ENCODE measurements at regions not wholly inside any gene's neighbourhood (a gene's known extent, or its start where the extent isn't known, plus 50 kb on each side); places are given as distances from the start of the nearest gene placed in this dataset.

DNA sequence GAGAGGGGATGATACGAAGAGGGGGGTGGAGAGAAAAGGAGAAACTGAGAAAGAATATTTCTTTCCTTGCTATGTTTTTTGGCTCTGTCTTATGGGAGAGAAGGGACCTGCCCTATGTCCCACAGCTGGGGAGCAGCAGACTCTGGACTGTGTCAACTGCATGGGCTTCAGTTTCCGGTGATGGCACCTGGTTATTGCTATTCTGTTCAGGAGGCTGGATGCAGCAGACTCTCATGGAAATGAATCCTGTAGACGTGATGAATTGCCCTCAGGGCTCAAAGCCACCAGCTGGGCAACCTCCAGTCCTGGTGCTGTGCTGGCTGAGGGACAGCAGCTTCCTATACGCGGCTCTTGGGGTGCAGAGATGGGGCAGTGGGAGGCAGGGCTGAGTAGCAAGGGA is 121.2 kb downstream of the HAPSTR1 start:
- no peaks in the 10 kb centered on the region for H3K9me1 ChIP-seq (ENCODE audit: control insufficient read depth, insufficient read depth, low read length)

More for the DNA sequence above, 121.2 kb downstream of the HAPSTR1 start:
- Histone ChIP-seq H3K4me3 (no peak overlapping the region), H4K20me1 (replicated peaks; ENCODE audit: control insufficient read depth, insufficient read depth, low read length) (0 out of 2 replicates have a peak, but pooled peaks cover 9% of the 10 kb centered on the region), H2AFZ (ENCODE audit: low read depth, low read length) (no peak overlapping the region), H3K27me3 (ENCODE audit: control insufficient read depth in 2 of 2, insufficient read depth in 2 of 2, low read length in 2 of 2) (peaks cover 12 to 32% of the 10 kb centered on the region in 2 experiments; a peak in 4 of 5 replicates), H3K9me3 (replicated peaks; ENCODE audit: control insufficient read depth, insufficient read depth, low read depth, low read length) (no peaks in the 10 kb centered on the region), H3K4me1 (replicated peaks in 1 of 2; ENCODE audit: control insufficient read depth in 2 of 2, insufficient read depth in 2 of 2, low read length in 2 of 2) (no peaks in the 10 kb centered on the region), H3K27ac (ENCODE audit: extremely low read depth, low read depth, low read length) (no peak overlapping the region), H3K79me2 (ENCODE audit: control insufficient read depth, insufficient read depth, low read length) (no peaks in the 10 kb centered on the region), H3K9ac (ENCODE audit: insufficient read depth in 1 of 2, low read depth in 2 of 2, low read length in 2 of 2) (no peak overlapping the region), H3K36me3 (ENCODE audit: control insufficient read depth, insufficient read depth, low read length) (no peaks in the 10 kb centered on the region), H3K4me2 (ENCODE audit: insufficient read depth, low read length) (no peak overlapping the region)
- TF ChIP-seq ZNF436 (CRISPR knock-in tag; IDR thresholded peaks at IDR 0.05) (no peak), SMARCC2 (IDR thresholded peaks at IDR 0.05; ENCODE audit: low read depth) (no peak), STAG1 (CRISPR knock-in tag; IDR thresholded peaks at IDR 0.05; ENCODE audit: borderline replicate concordance) (no peak), KDM5B (IDR thresholded peaks at IDR 0.05; ENCODE audit: insufficient replicate concordance, low read depth, low read length) (no peak), ZFP36 (IDR thresholded peaks at IDR 0.05; ENCODE audit: low read depth, low read length, partially characterized antibody) (no peak), NFE2L1 (tag; IDR thresholded peaks at IDR 0.05; ENCODE audit: borderline replicate concordance, low read depth) (no peak), ETV5 (CRISPR knock-in tag; IDR thresholded peaks at IDR 0.05; ENCODE audit: low read depth) (no peak), ZNF140 (CRISPR knock-in tag; IDR thresholded peaks at IDR 0.05) (no peak), ELK1 (CRISPR knock-in tag; IDR thresholded peaks at IDR 0.05) (no peak), ZEB2 (IDR thresholded peaks at IDR 0.05) (no peak), BRCA1 (IDR thresholded peaks at IDR 0.05) (no peak), BRCA1 (CRISPR knock-in tag; IDR thresholded peaks at IDR 0.05) (no peak), HMGN3 (IDR thresholded peaks at IDR 0.05; ENCODE audit: borderline replicate concordance, extremely low read depth, insufficient read length, low read depth, low read length) (no peak), CBX1 (IDR thresholded peaks at IDR 0.05; ENCODE audit: low read depth) (no peak), RBM22 (IDR thresholded peaks at IDR 0.05; ENCODE audit: low read depth, low read length, poor library complexity, severe bottlenecking) (no peak), PCBP2 (IDR thresholded peaks at IDR 0.05; ENCODE audit: low read depth, low read length, poor library complexity, severe bottlenecking) (no peak), RUNX1 (IDR thresholded peaks at IDR 0.05; ENCODE audit: low read depth) (no peak), ZBTB17 (CRISPR knock-in tag; IDR thresholded peaks at IDR 0.05) (no peak), MIER1 (IDR thresholded peaks at IDR 0.05; ENCODE audit: low read depth) (no peak)
- TF ChIP-seq, protein P1, sequence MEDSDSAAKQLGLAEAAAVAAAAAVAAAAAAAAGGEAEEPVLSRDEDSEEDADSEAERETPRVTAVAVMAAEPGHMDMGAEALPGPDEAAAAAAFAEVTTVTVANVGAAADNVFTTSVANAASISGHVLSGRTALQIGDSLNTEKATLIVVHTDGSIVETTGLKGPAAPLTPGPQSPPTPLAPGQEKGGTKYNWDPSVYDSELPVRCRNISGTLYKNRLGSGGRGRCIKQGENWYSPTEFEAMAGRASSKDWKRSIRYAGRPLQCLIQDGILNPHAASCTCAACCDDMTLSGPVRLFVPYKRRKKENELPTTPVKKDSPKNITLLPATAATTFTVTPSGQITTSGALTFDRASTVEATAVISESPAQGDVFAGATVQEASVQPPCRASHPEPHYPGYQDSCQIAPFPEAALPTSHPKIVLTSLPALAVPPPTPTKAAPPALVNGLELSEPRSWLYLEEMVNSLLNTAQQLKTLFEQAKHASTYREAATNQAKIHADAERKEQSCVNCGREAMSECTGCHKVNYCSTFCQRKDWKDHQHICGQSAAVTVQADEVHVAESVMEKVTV (CRISPR knock-in tag; IDR thresholded peaks at IDR 0.05), result no peak
- TF ChIP-seq, protein P2, sequence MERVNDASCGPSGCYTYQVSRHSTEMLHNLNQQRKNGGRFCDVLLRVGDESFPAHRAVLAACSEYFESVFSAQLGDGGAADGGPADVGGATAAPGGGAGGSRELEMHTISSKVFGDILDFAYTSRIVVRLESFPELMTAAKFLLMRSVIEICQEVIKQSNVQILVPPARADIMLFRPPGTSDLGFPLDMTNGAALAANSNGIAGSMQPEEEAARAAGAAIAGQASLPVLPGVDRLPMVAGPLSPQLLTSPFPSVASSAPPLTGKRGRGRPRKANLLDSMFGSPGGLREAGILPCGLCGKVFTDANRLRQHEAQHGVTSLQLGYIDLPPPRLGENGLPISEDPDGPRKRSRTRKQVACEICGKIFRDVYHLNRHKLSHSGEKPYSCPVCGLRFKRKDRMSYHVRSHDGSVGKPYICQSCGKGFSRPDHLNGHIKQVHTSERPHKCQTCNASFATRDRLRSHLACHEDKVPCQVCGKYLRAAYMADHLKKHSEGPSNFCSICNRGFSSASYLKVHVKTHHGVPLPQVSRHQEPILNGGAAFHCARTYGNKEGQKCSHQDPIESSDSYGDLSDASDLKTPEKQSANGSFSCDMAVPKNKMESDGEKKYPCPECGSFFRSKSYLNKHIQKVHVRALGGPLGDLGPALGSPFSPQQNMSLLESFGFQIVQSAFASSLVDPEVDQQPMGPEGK (CRISPR knock-in tag; IDR thresholded peaks at IDR 0.05; ENCODE audit: borderline replicate concordance), result no peak
- intact Hi-C loops (cut with micrococcal nuclease), result no loop called here
- ChIA-PET CTCF (ENCODE audit: low intra/inter-chr PET ratio) (no interaction called here), POLR2A (no interaction called here)
- 0% methylated on average over 5 of the region's 5 CpGs for WGBS (ENCODE audit: insufficient coverage, low coverage, missing lambda C conversion rate)
- BruUV-seq (replicated peaks), result no TSS peak
- no peak for FAIRE-seq
- in situ Hi-C loops (cut with MboI), result no loop called here
- ATAC-seq, result no peak
- DNase-seq (ENCODE audit: extremely low read depth in 1 of 4, low spot score in 3 of 4), result no peak
